Kidney (tissue), 13 donors: ENCODE measurements at regions not wholly inside any gene's neighbourhood (a gene's known extent, or its start where the extent isn't known, plus 50 kb on each side); places are given as distances from the start of the nearest gene placed in this dataset.
A peak's percentile ranks its signal among the peaks of the same experiment; 100 is the strongest.

ENCODE experiments used
- DNase-seq, 5 donors: peaks; one replicate each; pipeline ENCODE4 v3.0.0-alpha.2; 2013 to 2020
- FAIRE-seq: peaks from 2 replicates; lab custom pipeline; 2012; peaks lifted over from hg19 to GRCh38; lab: Jason Lieb, UNC
- H3K27ac ChIP-seq, 2 donors: one replicate each; pipeline ENCODE4 v1.7.0; 2013; ENCODE audit warnings: low read depth in 2 of 2, low read length in 2 of 2, inconsistent platforms in 1 of 2
- H3K27me3 ChIP-seq: one replicate; pipeline ENCODE4 v1.7.1; 2013; ENCODE audit warnings: low read length, inconsistent platforms; ENCODE audit not compliant: control insufficient read depth, insufficient read depth
- H3K36me3 ChIP-seq, 3 donors: one replicate each; pipeline versions ENCODE4 v1.7.0 to v1.7.1; 2013; ENCODE audit warnings: low read length in 3 of 3, control low read depth in 1 of 3, inconsistent platforms in 1 of 3; ENCODE audit not compliant: insufficient read depth in 3 of 3, control insufficient read depth in 2 of 3
- H3K4me1 ChIP-seq, 3 donors: one replicate each; pipeline versions ENCODE4 v1.7.0 to v1.7.1; 2013; ENCODE audit warnings: low read length in 3 of 3, inconsistent platforms in 1 of 3, low read depth in 1 of 3; ENCODE audit not compliant: control insufficient read depth in 2 of 3, insufficient read depth in 2 of 3
- H3K4me3 ChIP-seq, 3 donors: one replicate each; pipeline versions ENCODE4 v1.7.0 to v1.8.1; 2013; ENCODE audit warnings: low read length in 3 of 3, control low read depth in 1 of 3, inconsistent platforms in 1 of 3
- H3K9ac ChIP-seq, 3 donors: one replicate each; pipeline versions ENCODE4 v1.7.0 to v1.7.1; 2013; ENCODE audit warnings: low read length in 3 of 3, control low read depth in 1 of 3, inconsistent platforms in 1 of 3
- H3K9me3 ChIP-seq, 3 donors: one replicate each; pipeline versions ENCODE4 v1.7.0 to v1.7.1; 2013; ENCODE audit warnings: low read length in 3 of 3, control low read depth in 1 of 3, inconsistent platforms in 1 of 3; ENCODE audit not compliant: control insufficient read depth in 2 of 3, insufficient read depth in 1 of 3
- CTCF ChIP-seq: IDR thresholded peaks from 3 replicates; pipeline ENCODE4 v1.5.1; 2012; ENCODE audit warnings: mild to moderate bottlenecking, moderate library complexity, borderline replicate concordance; ENCODE audit not compliant: insufficient read depth; ENCODE audit errors: extremely low read depth
- intact Hi-C: fragments of 100-400 bp; cut with DNase I; formaldehyde crosslinking; loops from one replicate; pipeline ENCODE4 v1.11.1; 2022
- donor health status: control.
- donor health status: control.
- donor health status: control.
- donor health status: control.
- donor health status: control.
- donor health status: DM: yes; HTN: yes; CAD: no.
- donor health status: Normal renal cell carcinoma (clear cell type).

DNA sequence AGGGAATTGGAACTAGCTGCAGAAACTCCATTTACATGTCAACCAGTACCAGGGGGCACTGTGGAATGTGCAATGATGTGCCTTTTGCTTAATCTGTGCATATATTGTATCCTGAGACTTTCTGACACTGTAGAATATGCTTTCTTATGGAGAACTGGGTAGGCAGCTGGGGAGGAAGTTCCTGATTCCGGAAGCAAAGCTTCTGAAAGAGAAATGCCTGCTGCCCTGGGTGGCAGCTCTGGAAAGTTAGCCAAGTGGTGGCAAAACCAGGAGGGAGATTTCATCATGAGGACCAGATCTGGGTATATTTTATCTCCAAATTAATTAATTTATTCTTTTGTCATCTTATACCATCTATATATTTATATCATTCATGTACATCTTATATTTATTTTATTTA is 116.7 kb downstream of the XCL2 start:
- Histone ChIP-seq H3K9me3 (no peaks in the 10 kb centered on the region), H3K9ac (no peak overlapping the region), H3K27me3 (no peaks in the 10 kb centered on the region), H3K4me1 (no peaks in the 10 kb centered on the region), H3K36me3 (no peaks in the 10 kb centered on the region), H3K4me3 (no peak overlapping the region), H3K27ac (no peak overlapping the region)
- DNase-seq: no peak
- no peak for FAIRE-seq
- TF ChIP-seq CTCF: no peak
- intact Hi-C loops: no loop called here

DNA sequence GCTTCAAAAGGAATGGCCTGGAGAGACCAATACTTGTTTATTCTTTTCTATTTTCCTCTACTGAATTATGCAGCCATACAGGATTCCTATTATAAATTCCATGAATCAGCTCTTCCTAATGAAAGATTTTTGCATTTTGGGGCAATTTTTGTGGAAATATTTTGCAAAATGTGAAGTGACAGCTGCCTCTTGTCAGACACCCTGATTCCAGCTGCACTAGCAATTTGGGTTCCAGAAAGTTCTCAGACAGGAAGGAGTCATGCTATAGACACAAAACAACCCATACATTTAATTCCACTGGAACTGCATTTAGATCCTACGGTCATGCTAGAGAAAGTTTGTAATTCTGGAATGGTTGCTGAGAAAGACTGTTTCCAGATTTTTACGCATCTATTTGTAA is 119.5 kb downstream of the XCL2 start:
- Histone ChIP-seq H3K9me3 (no peaks in the 10 kb centered on the region), H3K4me3 (no peak overlapping the region), H3K27ac (no peak overlapping the region), H3K27me3 (no peaks in the 10 kb centered on the region), H3K4me1 (no peaks in the 10 kb centered on the region), H3K9ac (no peak overlapping the region), H3K36me3 (no peaks in the 10 kb centered on the region)
- intact Hi-C loops: no loop called here
- FAIRE-seq (no peak), DNase-seq (peak in 1 of 5 donors; percentile 25)
- no peak for TF ChIP-seq CTCF

DNA sequence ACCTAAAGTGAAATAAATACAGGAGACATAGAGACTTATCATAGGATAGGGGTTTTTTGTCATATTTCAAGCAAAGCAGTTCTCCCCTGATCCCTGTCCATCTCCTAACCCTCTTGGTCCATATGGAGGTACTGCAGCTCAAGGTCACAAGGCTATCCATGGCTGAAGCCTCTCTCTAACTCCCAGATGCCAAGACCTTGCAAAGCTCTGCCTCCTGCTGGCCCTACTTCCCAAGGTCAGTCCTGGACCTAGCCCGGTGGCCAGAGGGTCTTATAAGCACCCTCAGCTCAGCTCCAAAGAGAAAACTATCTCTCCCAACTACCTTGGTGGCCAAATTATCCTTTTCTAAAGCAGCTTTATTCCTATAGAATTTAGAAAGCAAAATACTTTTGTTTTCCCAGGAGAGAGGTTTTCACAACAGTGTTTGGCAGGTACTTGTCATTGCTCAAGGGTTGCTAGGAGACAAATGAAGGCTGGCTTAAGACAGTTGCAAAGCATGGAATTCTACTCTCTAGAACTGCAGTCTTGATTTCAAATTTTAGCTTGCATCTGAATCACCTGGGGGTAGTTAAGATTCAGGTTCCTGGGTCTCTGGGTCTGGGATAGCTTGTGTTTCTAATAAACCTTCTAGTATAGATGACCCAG is 121.5 kb downstream of the XCL2 start:
- DNase-seq (no peak), FAIRE-seq (no peak)
- TF ChIP-seq CTCF: no peak
- intact Hi-C loops: no loop called here
- H3K9me3 ChIP-seq: no peaks in the 10 kb centered on the region
- no peak overlapping the region for H3K27ac ChIP-seq
- no peaks in the 10 kb centered on the region for H3K27me3 ChIP-seq
- no peaks in the 10 kb centered on the region for H3K36me3 ChIP-seq
- H3K9ac ChIP-seq: no peak overlapping the region
- H3K4me1 ChIP-seq: no peaks in the 10 kb centered on the region
- no peak overlapping the region for H3K4me3 ChIP-seq
